H9 (cell line): ENCODE measurements at regions not wholly inside any gene's neighbourhood (a gene's known extent, or its start where the extent isn't known, plus 50 kb on each side); places are given as distances from the start of the nearest gene placed in this dataset.

ENCODE experiments used
- DNase-seq: peaks from one replicate; pipeline ENCODE4 v3.0.0-alpha.2; 2017
- H2AFZ ChIP-seq: one replicate; pipeline ENCODE4 v1.6.1; 2013; ENCODE audit warnings: mild to moderate bottlenecking, low read length, control low read depth, moderate library complexity
- H2AK5ac ChIP-seq: 2 replicates; pipeline ENCODE4 v1.6.1; 2013; ENCODE audit warnings: low read length, control low read depth, mixed read lengths; ENCODE audit not compliant: insufficient read length
- H2BK120ac ChIP-seq: one replicate; pipeline ENCODE4 v1.6.1; 2013; ENCODE audit warnings: low read depth, mild to moderate bottlenecking, low read length, control low read depth, inconsistent platforms; ENCODE audit not compliant: poor library complexity, severe bottlenecking
- H2BK12ac ChIP-seq: 2 replicates; pipeline ENCODE4 v1.6.1; 2013; ENCODE audit warnings: low read length, control low read depth, mixed read lengths, low read depth; ENCODE audit not compliant: insufficient read length
- H2BK15ac ChIP-seq: 2 replicates; pipeline ENCODE4 v1.6.1; 2013; ENCODE audit warnings: low read depth, low read length, control low read depth
- H2BK20ac ChIP-seq: one replicate; pipeline ENCODE4 v1.6.1; 2013; ENCODE audit warnings: low read depth, mild to moderate bottlenecking, low read length, control low read depth, inconsistent platforms; ENCODE audit not compliant: poor library complexity, severe bottlenecking
- H2BK5ac ChIP-seq: 2 replicates; pipeline ENCODE4 v1.6.1; 2013; ENCODE audit warnings: low read length, control low read depth, mixed read lengths; ENCODE audit not compliant: insufficient read length
- H3K14ac ChIP-seq: 2 replicates; pipeline ENCODE4 v1.6.1; 2013; ENCODE audit warnings: low read length, control low read depth; ENCODE audit not compliant: insufficient read depth
- H3K18ac ChIP-seq: 2 replicates; pipeline ENCODE4 v1.6.1; 2013; ENCODE audit warnings: low read depth, mild to moderate bottlenecking, mixed read lengths, low read length, control low read depth; ENCODE audit not compliant: insufficient read length
- H3K23ac ChIP-seq: 2 replicates; pipeline ENCODE4 v1.6.1; 2013; ENCODE audit warnings: low read length, control low read depth, mixed read lengths, low read depth; ENCODE audit not compliant: insufficient read length
- H3K23me2 ChIP-seq: 2 replicates; pipeline ENCODE4 v1.6.1; 2013; ENCODE audit warnings: low read depth, mild to moderate bottlenecking, mixed read lengths, low read length, control low read depth; ENCODE audit not compliant: insufficient read length, poor library complexity, severe bottlenecking
- H3K27ac ChIP-seq: 2 replicates; pipeline ENCODE4 v1.5.1; 2013; ENCODE audit warnings: low read length, control low read depth, mixed read lengths, low read depth; ENCODE audit not compliant: insufficient read length
- H3K27me3 ChIP-seq: 2 replicates; pipeline ENCODE4 v1.6.1; 2013; ENCODE audit warnings: low read length, control low read depth, inconsistent platforms; ENCODE audit not compliant: insufficient read depth
- H3K4ac ChIP-seq: 2 replicates; pipeline ENCODE4 v1.6.1; 2013; ENCODE audit warnings: low read depth, mild to moderate bottlenecking, control low read depth, inconsistent platforms, low read length, moderate library complexity
- H3K4me1 ChIP-seq: 2 replicates; pipeline ENCODE4 v1.6.1; 2013; ENCODE audit warnings: low read length, control low read depth, inconsistent platforms; ENCODE audit not compliant: insufficient read depth
- H3K4me2 ChIP-seq: 2 replicates; pipeline ENCODE4 v1.6.1; 2013; ENCODE audit warnings: low read length, control low read depth, mixed read lengths; ENCODE audit not compliant: insufficient read length, insufficient read depth
- H3K56ac ChIP-seq: 2 replicates; pipeline ENCODE4 v1.6.1; 2013; ENCODE audit warnings: low read depth, mild to moderate bottlenecking, mixed read lengths, low read length, control low read depth; ENCODE audit not compliant: insufficient read length
- H3K79me1 ChIP-seq: 2 replicates; pipeline ENCODE4 v1.6.1; 2013; ENCODE audit warnings: low read depth, mild to moderate bottlenecking, moderate library complexity, low read length, control low read depth, inconsistent platforms; ENCODE audit not compliant: insufficient read depth, poor library complexity, severe bottlenecking
- H3K79me2 ChIP-seq: 2 replicates; pipeline ENCODE4 v1.6.1; 2013; ENCODE audit warnings: low read length, control low read depth, inconsistent platforms; ENCODE audit not compliant: insufficient read depth
- H3K9ac ChIP-seq: 2 replicates; pipeline ENCODE4 v1.6.1; 2013; ENCODE audit warnings: low read length, control low read depth, mixed read lengths; ENCODE audit not compliant: insufficient read length; ENCODE audit errors: extremely low read depth
- H3K9me3 ChIP-seq: one replicate; pipeline ENCODE4 v1.6.1; 2013; ENCODE audit warnings: low read depth, low read length, inconsistent platforms; ENCODE audit not compliant: control insufficient read depth
- H3T11ph ChIP-seq: one replicate; pipeline ENCODE4 v1.6.1; 2013; ENCODE audit warnings: mild to moderate bottlenecking, low read length, control low read depth, inconsistent platforms
- H4K20me1 ChIP-seq: one replicate; pipeline ENCODE4 v1.6.1; 2013; ENCODE audit not compliant: control insufficient read depth, insufficient read length, insufficient read depth
- H4K5ac ChIP-seq: 2 replicates; pipeline ENCODE4 v1.6.1; 2013; ENCODE audit warnings: low read depth, mild to moderate bottlenecking, mixed read lengths, low read length, control low read depth; ENCODE audit not compliant: insufficient read length
- H4K8ac ChIP-seq: replicated peaks from 2 replicates; pipeline ENCODE4 v1.6.1; 2013; ENCODE audit warnings: low read length, control low read depth, mixed read lengths, low read depth; ENCODE audit not compliant: insufficient read length
- H4K91ac ChIP-seq: 2 replicates; pipeline ENCODE4 v1.6.1; 2013; ENCODE audit warnings: low read depth, mild to moderate bottlenecking, moderate library complexity, mixed read lengths, low read length, control low read depth; ENCODE audit not compliant: insufficient read length
- H3K27ac Mint-ChIP-seq, 3 experiments: 2 replicates in 2 of 3; 3 replicates in 1 of 3; pipeline ENCODE4 v1.8.0; 2020 to 2021; ENCODE audit warnings: mixed read lengths in 3 of 3, mild to moderate bottlenecking in 1 of 3, moderate library complexity in 1 of 3
- H3K27me3 Mint-ChIP-seq: 2 replicates; pipeline ENCODE4 v1.8.0; 2021; ENCODE audit warnings: low read depth, mild to moderate bottlenecking, moderate library complexity, mixed read lengths
- H3K36me3 Mint-ChIP-seq, 3 experiments: 2 replicates in 2 of 3; 3 replicates in 1 of 3; pipeline ENCODE4 v1.8.0; 2020 to 2021; ENCODE audit warnings: low read depth in 3 of 3, mixed read lengths in 3 of 3; ENCODE audit not compliant: insufficient read depth in 1 of 3
- H3K4me1 Mint-ChIP-seq, 2 experiments: 2 replicates each; pipeline ENCODE4 v1.8.0; 2020; ENCODE audit warnings: mixed read lengths in 2 of 2
- H3K4me3 Mint-ChIP-seq, 2 experiments: 2 replicates in 1 of 2; 3 replicates in 1 of 2; pipeline ENCODE4 v1.8.0; 2020 to 2021; ENCODE audit warnings: mild to moderate bottlenecking in 2 of 2, mixed read lengths in 2 of 2, moderate library complexity in 1 of 2
- H3K9me3 Mint-ChIP-seq, 2 experiments: 2 replicates in 1 of 2; 3 replicates in 1 of 2; pipeline ENCODE4 v1.8.0; 2020; ENCODE audit warnings: mild to moderate bottlenecking in 2 of 2, mixed read lengths in 2 of 2, moderate library complexity in 1 of 2
- WGBS: extraction: QIAGEN DNeasy Blood & Tissue Kit; methylation state at CpG from one replicate; pipeline ENCODE4 v1.1.7; 2013; ENCODE audit warnings: missing lambda C conversion rate, low lambda C conversion rate, mixed read lengths; ENCODE audit not compliant: insufficient read length; ENCODE audit errors: extremely low coverage; 5-methylcytosine and 5-hydroxymethylcytosine counted together
- TF ChIP-seq, protein P1 (sequence below): fragments of 200-600 bp; sonication (generic); conservative IDR thresholded peaks from 3 replicates; pipeline ENCODE4 v1.8.0; 2021; ENCODE audit warnings: antibody characterized with exemption, mild to moderate bottlenecking

DNA sequence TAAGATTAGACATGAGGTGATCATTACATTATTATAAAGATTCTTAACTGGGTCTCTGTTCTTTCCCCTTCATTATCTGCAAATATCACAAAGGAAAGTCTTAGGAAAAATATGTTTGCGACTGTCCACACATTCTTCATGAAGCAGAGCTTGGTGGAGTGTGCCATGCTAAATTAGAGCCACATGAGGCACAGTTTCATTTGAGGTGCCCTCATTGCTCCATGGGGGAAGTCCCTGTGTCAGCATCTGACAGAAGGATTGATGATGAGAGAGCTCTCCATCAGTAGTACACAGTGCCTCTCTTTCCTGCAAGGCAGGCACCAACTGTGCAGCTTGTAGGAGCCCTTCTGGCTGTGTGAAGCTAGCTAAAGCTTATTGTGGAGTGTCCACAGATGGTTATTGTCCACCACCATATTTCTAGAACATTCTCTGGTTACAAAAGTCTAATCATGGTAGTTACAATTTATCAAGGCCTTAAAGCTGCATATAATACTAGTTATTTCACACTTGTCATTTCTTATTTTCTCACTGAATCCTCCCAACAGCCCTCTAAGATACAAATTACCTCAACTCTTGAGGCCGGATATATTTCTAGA lies 63.9 kb downstream of the C9orf152 start:
- DNase-seq, result no peak
- no peak overlapping the region for H4K91ac ChIP-seq
- no peak overlapping the region for H3K56ac ChIP-seq
- no peak overlapping the region for H3K23ac ChIP-seq
- no peak overlapping the region for H3K4me2 ChIP-seq
- no peak overlapping the region for H2BK20ac ChIP-seq
- Mint-ChIP-seq H3K9me3 (no peaks in the 10 kb centered on the region), H3K4me3 (no peak overlapping the region), H3K4me1 (peaks cover 2 to 7% of the 10 kb centered on the region in 2 experiments; a peak in 2 of 4 replicates), H3K27me3 (no peaks in the 10 kb centered on the region), H3K27ac (no peak overlapping the region), H3K36me3 (peaks cover 5 to 23% (median 6%) of the 10 kb centered on the region in 3 experiments; a peak in 6 of 7 replicates)
- H2BK15ac ChIP-seq, result no peak overlapping the region
- no peak overlapping the region for H2BK5ac ChIP-seq
- H3K14ac ChIP-seq, result no peak overlapping the region
- H3K23me2 ChIP-seq, result no peaks in the 10 kb centered on the region
- TF ChIP-seq, protein P1, sequence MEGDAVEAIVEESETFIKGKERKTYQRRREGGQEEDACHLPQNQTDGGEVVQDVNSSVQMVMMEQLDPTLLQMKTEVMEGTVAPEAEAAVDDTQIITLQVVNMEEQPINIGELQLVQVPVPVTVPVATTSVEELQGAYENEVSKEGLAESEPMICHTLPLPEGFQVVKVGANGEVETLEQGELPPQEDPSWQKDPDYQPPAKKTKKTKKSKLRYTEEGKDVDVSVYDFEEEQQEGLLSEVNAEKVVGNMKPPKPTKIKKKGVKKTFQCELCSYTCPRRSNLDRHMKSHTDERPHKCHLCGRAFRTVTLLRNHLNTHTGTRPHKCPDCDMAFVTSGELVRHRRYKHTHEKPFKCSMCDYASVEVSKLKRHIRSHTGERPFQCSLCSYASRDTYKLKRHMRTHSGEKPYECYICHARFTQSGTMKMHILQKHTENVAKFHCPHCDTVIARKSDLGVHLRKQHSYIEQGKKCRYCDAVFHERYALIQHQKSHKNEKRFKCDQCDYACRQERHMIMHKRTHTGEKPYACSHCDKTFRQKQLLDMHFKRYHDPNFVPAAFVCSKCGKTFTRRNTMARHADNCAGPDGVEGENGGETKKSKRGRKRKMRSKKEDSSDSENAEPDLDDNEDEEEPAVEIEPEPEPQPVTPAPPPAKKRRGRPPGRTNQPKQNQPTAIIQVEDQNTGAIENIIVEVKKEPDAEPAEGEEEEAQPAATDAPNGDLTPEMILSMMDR, result no peak
- no peak overlapping the region for H3K27ac ChIP-seq
- H3K4me1 ChIP-seq, result no peaks in the 10 kb centered on the region
- no peak overlapping the region for H3T11ph ChIP-seq
- H4K5ac ChIP-seq, result no peak overlapping the region
- no CpG with 5 or more reads among the region's 2 CpGs for WGBS
- no peak overlapping the region for H2AK5ac ChIP-seq
- H3K9ac ChIP-seq, result no peak overlapping the region
- H3K9me3 ChIP-seq, result no peaks in the 10 kb centered on the region
- H4K20me1 ChIP-seq, result no peaks in the 10 kb centered on the region
- no peak overlapping the region for H2BK120ac ChIP-seq
- H2AFZ ChIP-seq, result no peak overlapping the region
- no peak overlapping the region for H3K18ac ChIP-seq
- no peak overlapping the region for H2BK12ac ChIP-seq
- no peaks in the 10 kb centered on the region for H3K27me3 ChIP-seq
- H3K4ac ChIP-seq, result no peak overlapping the region
- H4K8ac ChIP-seq, result no peak overlapping the region
- peaks cover 5% of the 10 kb centered on the region; the same call in 1 of the 2 replicates for H3K79me2 ChIP-seq
- H3K79me1 ChIP-seq, result peaks cover 4% of the 10 kb centered on the region
